Dendritic cell treated with granulocyte-macrophage colony-stimulating factor and Interleukin-4, amounts not matched to agents 40 ng/mL and 50 ng/mL, for 4 days (primary cell): ENCODE measurements at regions not wholly inside any gene's neighbourhood (a gene's known extent, or its start where the extent isn't known, plus 50 kb on each side); places are given as distances from the start of the nearest gene placed in this dataset.

Experiments used
- H3K27ac Mint-ChIP-seq: one replicate; pipeline ENCODE4 v1.8.0; 2022; ENCODE audit warnings: mild to moderate bottlenecking, mixed read lengths
- H3K27me3 Mint-ChIP-seq: one replicate; pipeline ENCODE4 v1.8.0; 2022; ENCODE audit warnings: mild to moderate bottlenecking, mixed read lengths
- H3K36me3 Mint-ChIP-seq: one replicate; pipeline ENCODE4 v1.8.0; 2022; ENCODE audit warnings: low read depth, mixed read lengths
- H3K4me1 Mint-ChIP-seq: one replicate; pipeline ENCODE4 v1.8.0; 2022; ENCODE audit warnings: low read depth, mixed read lengths
- H3K4me3 Mint-ChIP-seq: one replicate; pipeline ENCODE4 v1.8.0; 2022; ENCODE audit warnings: mild to moderate bottlenecking, moderate library complexity, mixed read lengths
- H3K9me3 Mint-ChIP-seq: one replicate; pipeline ENCODE4 v1.8.0; 2022; ENCODE audit warnings: mixed read lengths
- intact Hi-C: fragments of 100-400 bp; cut with micrococcal nuclease; formaldehyde crosslinking; loops from one replicate; pipeline ENCODE4 v1.15.0; 2022

- Mint-ChIP-seq H3K27me3 (peaks cover 5% of the 10 kb centered on the region), H3K36me3 (peaks cover 26% of the 10 kb centered on the region), H3K4me1 (peaks cover 35% of the 10 kb centered on the region), H3K4me3 (no peak overlapping the region), H3K9me3 (no peaks in the 10 kb centered on the region), H3K27ac (no peak overlapping the region)
- intact Hi-C loops = no loop called here
These were observed 343.5 kb upstream of the RGS6 start for GRCh38 chr14:71588576-71589215.

GRCh38 chr14:71589609-71590008, 342.6 kb upstream of the RGS6 start:
- no peak overlapping the region for H3K4me3 Mint-ChIP-seq
- peaks cover 26% of the 10 kb centered on the region for H3K4me1 Mint-ChIP-seq
- peaks cover 5% of the 10 kb centered on the region for H3K27me3 Mint-ChIP-seq
- no peaks in the 10 kb centered on the region for H3K9me3 Mint-ChIP-seq
- peaks cover 29% of the 10 kb centered on the region for H3K36me3 Mint-ChIP-seq
- intact Hi-C loops = no loop called here
- H3K27ac Mint-ChIP-seq = no peak overlapping the region

GRCh38 chr14:71590131-71590530, 342.1 kb upstream of the RGS6 start:
- H3K27me3 Mint-ChIP-seq = peaks cover 5% of the 10 kb centered on the region
- H3K36me3 Mint-ChIP-seq = peaks cover 29% of the 10 kb centered on the region
- H3K4me1 Mint-ChIP-seq = peaks cover 26% of the 10 kb centered on the region
- no peak overlapping the region for H3K4me3 Mint-ChIP-seq
- no peak overlapping the region for H3K27ac Mint-ChIP-seq
- intact Hi-C loops = no loop called here
- H3K9me3 Mint-ChIP-seq = no peaks in the 10 kb centered on the region

DNA sequence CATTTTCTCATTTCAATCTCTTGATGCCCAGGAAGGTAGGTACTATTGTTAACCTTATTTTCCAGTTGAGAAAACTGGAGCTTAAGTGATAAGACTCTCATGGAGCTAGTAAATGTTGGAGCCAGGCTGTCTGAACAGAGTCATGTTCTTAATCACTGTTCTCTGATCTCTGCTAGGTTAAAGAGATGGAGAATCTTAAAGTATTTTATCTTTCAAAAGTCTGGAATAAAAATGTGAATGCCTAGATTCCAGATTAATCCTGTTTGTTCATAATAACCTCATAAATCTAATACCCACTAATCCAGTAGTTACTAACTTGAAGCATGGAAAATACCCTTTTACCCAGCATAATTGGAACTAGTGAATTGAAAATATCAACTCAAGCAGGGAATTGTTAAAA, 341.0 kb upstream of the RGS6 start:
- Mint-ChIP-seq H3K4me1 (peaks cover 17% of the 10 kb centered on the region), H3K27me3 (peaks cover 3% of the 10 kb centered on the region), H3K9me3 (no peaks in the 10 kb centered on the region), H3K4me3 (no peak overlapping the region), H3K36me3 (peaks cover 36% of the 10 kb centered on the region), H3K27ac (no peak overlapping the region)
- intact Hi-C loops = no loop called here

GRCh38 chr14:71591929-71592328, 340.3 kb upstream of the RGS6 start:
- intact Hi-C loops = no loop called here
- H3K4me1 Mint-ChIP-seq = peaks cover 11% of the 10 kb centered on the region
- peaks cover 30% of the 10 kb centered on the region for H3K36me3 Mint-ChIP-seq
- no peak overlapping the region for H3K27ac Mint-ChIP-seq
- H3K9me3 Mint-ChIP-seq = no peaks in the 10 kb centered on the region
- no peaks in the 10 kb centered on the region for H3K27me3 Mint-ChIP-seq
- H3K4me3 Mint-ChIP-seq = no peak overlapping the region

GRCh38 chr14:71592361-71592760, 339.9 kb upstream of the RGS6 start:
- no peak overlapping the region for H3K4me3 Mint-ChIP-seq
- H3K36me3 Mint-ChIP-seq = peaks cover 32% of the 10 kb centered on the region
- peaks cover 13% of the 10 kb centered on the region for H3K4me1 Mint-ChIP-seq
- no peak overlapping the region for H3K27ac Mint-ChIP-seq
- intact Hi-C loops = no loop called here
- no peaks in the 10 kb centered on the region for H3K27me3 Mint-ChIP-seq
- no peaks in the 10 kb centered on the region for H3K9me3 Mint-ChIP-seq

DNA sequence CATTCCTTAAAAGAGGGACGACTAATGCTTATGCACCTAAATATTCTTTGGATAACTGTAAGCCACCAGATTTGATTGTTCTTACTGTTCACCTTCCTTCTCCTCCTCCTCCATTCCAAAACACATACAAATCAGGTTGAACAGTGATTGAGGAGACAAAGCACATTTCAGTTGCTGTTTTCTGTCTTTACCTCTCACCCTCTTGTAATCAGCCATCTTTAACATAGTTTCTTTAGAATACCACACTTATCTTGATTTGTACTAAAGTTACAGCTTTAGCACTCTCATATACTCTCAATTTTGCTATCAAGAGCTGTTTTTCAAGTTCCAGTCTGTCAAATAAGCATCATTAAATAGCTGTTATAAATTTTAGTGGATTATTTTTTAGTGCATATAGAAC, 338.3 kb upstream of the RGS6 start:
- H3K27ac Mint-ChIP-seq = no peak overlapping the region
- peaks cover 20% of the 10 kb centered on the region for H3K4me1 Mint-ChIP-seq
- H3K9me3 Mint-ChIP-seq = peaks cover 7% of the 10 kb centered on the region
- peaks cover 34% of the 10 kb centered on the region for H3K36me3 Mint-ChIP-seq
- no peaks in the 10 kb centered on the region for H3K27me3 Mint-ChIP-seq
- intact Hi-C loops = no loop called here
- H3K4me3 Mint-ChIP-seq = no peak overlapping the region

GRCh38 chr14:71594821-71595220, 337.4 kb upstream of the RGS6 start:
- peaks cover 40% of the 10 kb centered on the region for H3K36me3 Mint-ChIP-seq
- no peaks in the 10 kb centered on the region for H3K27me3 Mint-ChIP-seq
- H3K4me1 Mint-ChIP-seq = peaks cover 18% of the 10 kb centered on the region
- H3K27ac Mint-ChIP-seq = no peak overlapping the region
- no peak overlapping the region for H3K4me3 Mint-ChIP-seq
- intact Hi-C loops = no loop called here
- H3K9me3 Mint-ChIP-seq = peaks cover 7% of the 10 kb centered on the region

- Mint-ChIP-seq H3K36me3 (peaks cover 46% of the 10 kb centered on the region), H3K9me3 (peaks cover 13% of the 10 kb centered on the region), H3K27ac (no peak overlapping the region), H3K4me1 (peaks cover 18% of the 10 kb centered on the region), H3K27me3 (no peaks in the 10 kb centered on the region), H3K4me3 (no peak overlapping the region)
- intact Hi-C loops = no loop called here
These were observed 336.8 kb upstream of the RGS6 start for GRCh38 chr14:71595441-71595840.

DNA sequence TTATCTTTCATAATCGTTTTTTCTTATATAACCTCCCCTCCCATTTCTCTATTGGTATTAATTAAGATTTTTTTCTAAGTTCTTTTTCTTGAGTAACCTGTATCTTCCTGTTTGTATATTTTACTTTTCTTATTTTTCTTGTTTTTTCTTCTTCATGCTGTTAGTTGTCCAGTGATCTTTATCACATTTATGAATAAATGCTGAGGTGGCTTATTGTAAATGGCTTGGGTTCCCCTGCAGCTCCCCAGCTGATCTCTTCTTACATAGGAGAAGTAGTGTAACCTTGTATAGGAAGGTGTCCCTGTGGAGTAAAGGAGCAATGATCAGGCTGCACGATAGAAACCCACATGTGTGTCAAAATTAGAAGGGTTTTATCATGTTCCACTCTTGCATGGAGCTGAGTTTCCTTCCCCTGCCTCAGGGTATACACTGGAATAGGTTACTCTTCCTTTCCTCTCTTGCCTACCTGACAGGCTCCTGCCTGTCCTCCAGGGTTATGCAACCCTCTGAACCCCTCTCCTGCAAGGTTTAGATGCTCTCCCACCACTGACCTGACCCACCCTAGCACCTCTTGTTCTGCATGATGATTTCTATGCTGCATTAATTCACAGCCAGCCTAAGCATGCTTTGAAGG, 334.8 kb upstream of the RGS6 start:
- Mint-ChIP-seq H3K4me3 (no peak overlapping the region), H3K27me3 (no peaks in the 10 kb centered on the region), H3K4me1 (peaks cover 18% of the 10 kb centered on the region), H3K36me3 (peaks cover 51% of the 10 kb centered on the region), H3K27ac (no peak overlapping the region), H3K9me3 (peaks cover 20% of the 10 kb centered on the region)
- intact Hi-C loops = no loop called here

GRCh38 chr14:71597955-71598660, 334.1 kb upstream of the RGS6 start:
- Mint-ChIP-seq H3K4me3 (no peak overlapping the region), H3K27ac (no peak overlapping the region), H3K4me1 (peaks cover 18% of the 10 kb centered on the region), H3K9me3 (peaks cover 20% of the 10 kb centered on the region), H3K36me3 (peaks cover 51% of the 10 kb centered on the region), H3K27me3 (no peaks in the 10 kb centered on the region)
- intact Hi-C loops = no loop called here

- Mint-ChIP-seq H3K27me3 (no peaks in the 10 kb centered on the region), H3K27ac (no peak overlapping the region), H3K4me1 (peaks cover 18% of the 10 kb centered on the region), H3K9me3 (peaks cover 20% of the 10 kb centered on the region), H3K36me3 (peaks cover 53% of the 10 kb centered on the region), H3K4me3 (no peak overlapping the region)
- intact Hi-C loops = no loop called here
These were observed 331.9 kb upstream of the RGS6 start for GRCh38 chr14:71600309-71600708.

DNA sequence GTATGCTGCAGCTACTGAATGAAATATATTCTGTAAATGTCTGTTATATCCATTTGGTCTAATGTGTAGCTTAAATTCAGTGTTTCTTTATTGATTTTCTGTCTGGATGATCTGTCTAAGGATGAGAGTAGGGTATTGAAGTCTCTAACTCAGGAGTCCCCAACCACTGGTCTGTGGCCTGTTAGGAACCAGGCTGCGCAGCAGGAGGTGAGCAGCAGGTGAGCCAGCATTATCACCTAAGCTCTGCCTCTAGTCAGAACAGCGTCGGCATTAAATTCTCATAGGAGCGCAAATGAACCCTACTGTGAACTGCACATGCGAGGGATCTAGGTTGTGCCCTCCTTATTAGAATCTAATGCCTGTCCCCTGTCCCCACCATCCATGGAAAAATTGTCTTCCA, 329.7 kb upstream of the RGS6 start:
- Mint-ChIP-seq H3K27ac (no peak overlapping the region), H3K4me3 (no peak overlapping the region), H3K9me3 (peaks cover 20% of the 10 kb centered on the region), H3K27me3 (no peaks in the 10 kb centered on the region), H3K4me1 (peaks cover 15% of the 10 kb centered on the region), H3K36me3 (peaks cover 47% of the 10 kb centered on the region)
- intact Hi-C loops = no loop called here

DNA sequence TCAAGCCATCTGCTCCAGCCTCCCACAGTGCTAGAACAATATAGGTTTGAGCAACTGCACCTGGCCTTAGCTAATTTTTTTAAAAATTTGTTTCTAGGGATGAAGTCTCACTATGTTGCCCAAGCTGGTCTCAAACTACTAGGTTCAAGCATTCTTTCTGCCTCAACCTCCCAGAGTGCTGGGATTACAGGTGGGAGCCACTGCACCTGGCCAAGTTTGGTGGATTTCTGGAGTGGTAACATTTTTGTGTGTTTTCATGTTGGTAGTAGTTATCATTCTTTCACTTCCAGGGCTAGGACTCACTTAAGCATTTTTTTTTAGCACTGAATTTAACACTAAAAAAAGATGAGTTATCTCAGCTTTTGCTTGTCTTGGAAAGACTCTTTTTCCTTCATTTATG, 328.0 kb upstream of the RGS6 start:
- Mint-ChIP-seq H3K27me3 (no peaks in the 10 kb centered on the region), H3K27ac (no peak overlapping the region), H3K9me3 (peaks cover 13% of the 10 kb centered on the region), H3K4me3 (no peak overlapping the region), H3K4me1 (no peaks in the 10 kb centered on the region), H3K36me3 (peaks cover 30% of the 10 kb centered on the region)
- intact Hi-C loops = no loop called here
